Omental fat pad (tissue), 3 donors: ENCODE measurements at regions not wholly inside any gene's neighbourhood (a gene's known extent, or its start where the extent isn't known, plus 50 kb on each side); places are given as distances from the start of the nearest gene placed in this dataset.

ENCODE experiments used
- ATAC-seq: fragments of 150-250 bp; one replicate; pipeline ENCODE4 v1.9.1; 2016; ENCODE audit warnings: mild to moderate bottlenecking, moderate library complexity; ENCODE audit not compliant: low FRiP score
- DNase-seq: peaks from one replicate; pipeline ENCODE4 v3.0.0-alpha.2; 2019; ENCODE audit warnings: low spot score
- TF ChIP-seq, protein P1 (sequence below), 3 donors: fragments of 450-650 bp; IDR thresholded peaks; one replicate each; pipeline ENCODE4 v1.5.1; 2016 to 2017; ENCODE audit warnings: antibody characterized with exemption in 3 of 3, mild to moderate bottlenecking in 3 of 3, moderate library complexity in 2 of 3

DNA sequence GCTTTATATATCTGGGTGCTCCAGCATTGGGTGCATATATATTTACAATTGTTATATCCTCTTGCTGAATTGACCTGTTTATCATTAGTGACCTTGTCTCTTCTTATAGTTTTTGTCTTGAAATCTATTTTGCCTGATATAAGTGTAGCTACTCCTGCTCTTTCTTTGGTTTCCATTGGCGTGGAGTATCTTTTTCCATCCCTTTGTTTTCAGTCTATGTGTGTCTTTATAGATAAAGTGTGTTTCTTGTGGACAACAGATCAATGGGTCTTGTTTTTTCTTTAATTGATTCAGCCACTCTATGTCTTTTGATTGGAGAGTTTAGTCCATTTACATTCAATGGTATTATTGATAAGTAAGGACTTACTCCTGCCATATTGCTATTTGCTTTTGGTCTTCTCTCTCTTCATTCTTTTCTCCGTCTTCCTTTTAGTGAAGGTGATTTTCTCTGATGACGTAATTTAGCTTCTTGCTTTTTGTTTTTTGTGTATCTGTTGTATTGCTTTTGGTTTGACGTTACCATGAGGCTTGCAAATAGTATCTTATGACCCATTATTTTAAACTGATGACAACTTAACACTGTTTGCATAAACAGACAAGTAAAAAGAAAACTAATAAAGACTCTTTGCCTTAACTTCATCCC is 347.6 kb downstream of the TMEM121 start:
- ATAC-seq (no peak), DNase-seq (no peak)

DNA sequence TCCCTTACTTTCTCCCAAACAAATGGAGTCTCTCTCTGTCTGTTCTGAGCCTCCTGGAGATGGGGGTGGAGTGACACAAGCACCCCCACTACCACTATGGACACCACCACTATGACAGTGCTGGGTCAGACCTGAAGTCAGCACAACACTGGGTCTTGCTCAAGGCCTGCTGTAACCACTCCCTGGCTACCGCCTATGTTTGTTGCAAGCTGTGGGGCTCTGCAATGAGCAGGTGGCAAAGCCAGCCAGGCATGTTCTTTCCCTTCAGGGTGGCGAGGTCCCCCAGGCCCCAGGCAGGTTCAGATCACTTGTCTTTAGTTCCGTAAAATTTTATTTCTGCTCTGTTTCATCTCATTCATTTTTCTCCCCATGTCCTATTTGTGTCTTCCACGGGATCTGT is 349.8 kb downstream of the TMEM121 start:
- ATAC-seq (no peak), DNase-seq (no peak)
- TF ChIP-seq, protein P1, sequence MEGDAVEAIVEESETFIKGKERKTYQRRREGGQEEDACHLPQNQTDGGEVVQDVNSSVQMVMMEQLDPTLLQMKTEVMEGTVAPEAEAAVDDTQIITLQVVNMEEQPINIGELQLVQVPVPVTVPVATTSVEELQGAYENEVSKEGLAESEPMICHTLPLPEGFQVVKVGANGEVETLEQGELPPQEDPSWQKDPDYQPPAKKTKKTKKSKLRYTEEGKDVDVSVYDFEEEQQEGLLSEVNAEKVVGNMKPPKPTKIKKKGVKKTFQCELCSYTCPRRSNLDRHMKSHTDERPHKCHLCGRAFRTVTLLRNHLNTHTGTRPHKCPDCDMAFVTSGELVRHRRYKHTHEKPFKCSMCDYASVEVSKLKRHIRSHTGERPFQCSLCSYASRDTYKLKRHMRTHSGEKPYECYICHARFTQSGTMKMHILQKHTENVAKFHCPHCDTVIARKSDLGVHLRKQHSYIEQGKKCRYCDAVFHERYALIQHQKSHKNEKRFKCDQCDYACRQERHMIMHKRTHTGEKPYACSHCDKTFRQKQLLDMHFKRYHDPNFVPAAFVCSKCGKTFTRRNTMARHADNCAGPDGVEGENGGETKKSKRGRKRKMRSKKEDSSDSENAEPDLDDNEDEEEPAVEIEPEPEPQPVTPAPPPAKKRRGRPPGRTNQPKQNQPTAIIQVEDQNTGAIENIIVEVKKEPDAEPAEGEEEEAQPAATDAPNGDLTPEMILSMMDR (IDR thresholded peaks at IDR 0.05), result no peak

More for the DNA sequence above, 347.6 kb downstream of the TMEM121 start:
- TF ChIP-seq, protein P1 (IDR thresholded peaks at IDR 0.05), result no peak

DNA sequence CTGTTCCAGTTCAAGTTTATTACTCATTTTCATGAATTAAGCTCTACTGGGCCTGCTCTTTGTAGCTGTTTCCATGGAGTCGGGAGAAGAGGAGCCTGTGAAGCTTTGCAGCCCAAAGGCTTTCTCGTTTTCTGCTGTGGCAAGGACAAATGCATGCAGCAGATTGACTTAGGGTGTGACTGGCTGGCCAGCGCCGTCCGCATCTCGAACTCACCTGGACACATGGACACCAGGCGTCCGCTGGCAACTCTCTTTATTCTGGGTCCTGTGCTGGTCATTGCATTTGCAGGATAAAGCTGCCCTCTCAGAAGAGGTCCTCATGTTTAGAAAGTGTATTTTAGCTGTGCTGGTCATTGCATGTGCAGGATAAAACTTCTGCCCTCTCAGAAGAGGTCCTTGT is 350.4 kb downstream of the TMEM121 start:
- ATAC-seq, result no peak
- DNase-seq, result no peak
- TF ChIP-seq, protein P1 (IDR thresholded peaks at IDR 0.05), result no peak

DNA sequence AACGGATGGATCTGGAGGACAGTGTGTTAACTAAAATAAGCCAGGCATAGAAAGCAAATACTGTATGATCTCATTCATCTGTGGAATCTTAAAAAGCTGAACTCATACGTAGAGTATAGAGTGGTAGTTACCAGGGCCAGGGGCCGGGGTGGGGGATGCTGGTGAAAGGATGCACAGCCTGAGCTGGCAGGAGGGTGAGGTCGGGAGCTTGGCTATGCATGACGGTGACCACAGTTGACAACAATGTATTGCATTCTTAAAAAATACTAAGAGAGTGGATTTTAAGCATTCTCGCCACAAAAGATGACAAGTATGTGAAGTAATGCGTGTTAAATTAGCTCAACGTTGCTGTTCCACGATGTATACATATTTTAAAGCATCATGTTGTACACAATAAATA is 351.3 kb downstream of the TMEM121 start:
- no peak for DNase-seq
- ATAC-seq, result no peak
- TF ChIP-seq, protein P1 (IDR thresholded peaks at IDR 0.05), result no peak

DNA sequence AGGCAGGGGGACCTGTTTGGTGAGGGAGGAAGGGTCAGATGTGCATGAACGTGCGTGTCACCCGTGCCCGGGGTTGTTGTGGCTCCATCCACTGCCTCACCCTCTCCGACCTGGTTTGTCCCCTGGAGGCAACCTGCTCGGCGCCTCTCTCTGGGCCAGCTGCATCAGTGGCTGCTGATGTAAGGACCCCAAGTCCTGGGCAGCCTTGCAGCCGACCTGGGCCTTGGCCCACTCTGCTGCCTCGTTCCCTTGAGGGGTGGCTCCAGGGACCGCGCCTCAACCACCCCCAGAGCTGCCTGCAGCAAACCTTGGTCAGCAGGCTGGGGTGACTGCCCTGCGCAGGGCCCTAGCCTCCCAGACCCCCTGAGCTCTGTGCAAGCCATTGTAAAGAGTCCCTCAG is 351.7 kb downstream of the TMEM121 start:
- no peak for ATAC-seq
- TF ChIP-seq, protein P1 (IDR thresholded peaks at IDR 0.05), result no peak
- no peak for DNase-seq

DNA sequence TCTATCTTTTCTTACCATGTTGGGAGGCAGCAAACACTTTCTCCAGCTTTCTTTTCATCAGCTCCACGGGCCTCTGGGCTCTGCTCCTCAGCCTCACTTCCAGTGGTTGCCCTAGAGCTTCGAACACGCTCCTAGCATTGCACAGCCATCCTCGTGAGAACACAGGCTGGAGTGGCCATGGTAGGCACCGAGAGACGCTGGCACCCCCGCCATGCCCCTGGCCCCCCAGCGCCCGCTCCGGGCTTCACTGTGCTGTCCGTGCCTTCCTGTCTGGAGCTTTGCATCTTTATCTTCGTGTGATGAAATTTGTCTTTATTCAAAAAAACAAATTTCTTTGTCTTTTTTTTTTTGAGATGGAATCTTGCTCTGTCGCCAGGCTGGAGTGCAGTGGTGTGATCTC is 352.2 kb downstream of the TMEM121 start:
- TF ChIP-seq, protein P1 (IDR thresholded peaks at IDR 0.05), result no peak
- ATAC-seq (no peak), DNase-seq (no peak)

DNA sequence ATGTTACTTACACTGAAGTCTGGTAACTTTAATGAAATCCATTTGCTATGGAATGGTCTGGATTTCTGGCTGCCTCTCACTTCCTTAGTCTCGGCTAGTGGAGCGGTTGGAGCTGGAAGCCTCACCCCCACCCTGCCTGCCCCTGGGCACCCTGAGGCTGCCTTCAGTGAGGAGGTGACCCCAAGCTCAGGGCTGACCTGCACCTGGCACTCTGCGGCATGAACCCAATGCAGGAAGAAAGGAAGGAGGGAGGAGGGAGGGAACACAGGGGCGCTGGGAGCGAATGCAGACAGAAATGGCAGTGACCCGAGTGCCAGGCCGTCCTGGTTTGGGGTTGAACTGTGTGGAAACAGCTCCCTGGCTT is 353.1 kb downstream of the TMEM121 start:
- DNase-seq, result no peak
- no peak for ATAC-seq
- TF ChIP-seq, protein P1 (IDR thresholded peaks at IDR 0.05), result no peak
